ENCODE measurements at regions not wholly inside any gene's neighbourhood (a gene's known extent, or its start where the extent isn't known, plus 50 kb on each side); places are given as distances from the start of the nearest gene placed in this dataset.

- no peak for DNase-seq
Observed at GRCh38 chr18:24530630-24531111, 70.2 kb downstream of the HRH4 start.

- DNase-seq: no peak
Observed at GRCh38 chr18:24534271-24534670, 73.8 kb downstream of the HRH4 start.

- DNase-seq: no peak
Observed at GRCh38 chr18:24534737-24535136, 74.3 kb downstream of the HRH4 start.

GRCh38 chr18:24535527-24536295 is 75.3 kb downstream of the HRH4 start:
- no peak for DNase-seq

- DNase-seq: no peak
Observed at GRCh38 chr18:24536326-24536725, 75.9 kb downstream of the HRH4 start.

- no peak for DNase-seq
Observed at GRCh38 chr18:24536834-24537233, 76.4 kb downstream of the HRH4 start.

- DNase-seq: no peak
Observed at GRCh38 chr18:24538414-24539264, 78.2 kb downstream of the HRH4 start.

GRCh38 chr18:24539866-24540617 is 79.6 kb downstream of the HRH4 start:
- no peak for DNase-seq

GRCh38 chr18:24540896-24541295 is 80.5 kb downstream of the HRH4 start:
- DNase-seq: no peak

GRCh38 chr18:24543086-24543794 is 82.8 kb downstream of the HRH4 start:
- no peak for DNase-seq

- DNase-seq: no peak
Observed at GRCh38 chr18:24543795-24544498, 83.5 kb downstream of the HRH4 start.

- DNase-seq: no peak
Observed at GRCh38 chr18:24544949-24545348, 84.5 kb downstream of the HRH4 start.

- no peak for DNase-seq
Observed at GRCh38 chr18:24545651-24546050, 85.2 kb downstream of the HRH4 start.

GRCh38 chr18:24546307-24546706 is 85.9 kb downstream of the HRH4 start:
- no peak for DNase-seq

GRCh38 chr18:24548583-24548982 is 88.1 kb downstream of the HRH4 start:
- DNase-seq: no peak

GRCh38 chr18:24552218-24552617 is 91.8 kb downstream of the HRH4 start:
- no peak for DNase-seq

- DNase-seq: no peak
Observed at GRCh38 chr18:24553571-24554285, 93.3 kb downstream of the HRH4 start.

GRCh38 chr18:24558403-24558802 is 98.0 kb downstream of the HRH4 start:
- DNase-seq: no peak

GRCh38 chr18:24559526-24559925 is 99.1 kb downstream of the HRH4 start:
- DNase-seq: no peak

- no peak for DNase-seq
Observed at GRCh38 chr18:24560511-24560981, 100.1 kb downstream of the HRH4 start.

- DNase-seq: no peak
Observed at GRCh38 chr18:24561369-24561965, 101.0 kb downstream of the HRH4 start.
